ENCODE measurements at regions not wholly inside any gene's neighbourhood (a gene's known extent, or its start where the extent isn't known, plus 50 kb on each side); places are given as distances from the start of the nearest gene placed in this dataset.

- no peak for TF ChIP-seq CTCF (IDR thresholded peaks at IDR 0.05)
- TF ChIP-seq ZFX (IDR thresholded peaks at IDR 0.05; ENCODE audit: borderline replicate concordance) = no peak
These were observed 87.4 kb upstream of the GK2 start for GRCh38 chr4:79495447-79495846.
